Medulla oblongata (tissue), 1 donor: ENCODE measurements at regions not wholly inside any gene's neighbourhood (a gene's known extent, or its start where the extent isn't known, plus 50 kb on each side); places are given as distances from the start of the nearest gene placed in this dataset.

Source experiments
- DNase-seq: peaks from one replicate; pipeline ENCODE4 v3.0.0-alpha.2; 2015; ENCODE audit errors: extremely low spot score

- no peak for DNase-seq
Observed at GRCh38 chr1:221101807-221102605, 222.8 kb downstream of the HLX start.

- no peak for DNase-seq
Observed at GRCh38 chr1:221104596-221104995, 225.4 kb downstream of the HLX start.

- DNase-seq = no peak
Observed at GRCh38 chr1:221105578-221105977, 226.3 kb downstream of the HLX start.

GRCh38 chr1:221106616-221107015, 227.4 kb downstream of the HLX start:
- DNase-seq = no peak

- no peak for DNase-seq
Observed at GRCh38 chr1:221109930-221110329, 230.7 kb downstream of the HLX start.

GRCh38 chr1:221117133-221117532, 237.9 kb downstream of the HLX start:
- DNase-seq = no peak

GRCh38 chr1:221117548-221117951, 238.3 kb downstream of the HLX start:
- DNase-seq = peak; percentile 15

GRCh38 chr1:221118176-221118937, 239.1 kb downstream of the HLX start:
- DNase-seq = no peak

GRCh38 chr1:221118938-221119320, 239.7 kb downstream of the HLX start:
- DNase-seq = no peak

- DNase-seq = no peak
Observed at GRCh38 chr1:221122501-221122900, 243.3 kb downstream of the HLX start.

GRCh38 chr1:221125976-221126375, 246.7 kb downstream of the HLX start:
- DNase-seq = no peak

- DNase-seq = no peak
Observed at GRCh38 chr1:221137666-221138065, 258.4 kb downstream of the HLX start.

GRCh38 chr1:221138516-221138915, 259.3 kb downstream of the HLX start:
- no peak for DNase-seq

- DNase-seq = no peak
Observed at GRCh38 chr1:221139991-221140390, 260.7 kb downstream of the HLX start.

- no peak for DNase-seq
Observed at GRCh38 chr1:221141096-221141495, 261.9 kb downstream of the HLX start.

GRCh38 chr1:221141606-221142285, 262.5 kb downstream of the HLX start:
- no peak for DNase-seq

- no peak for DNase-seq
Observed at GRCh38 chr1:221148660-221149059, 269.4 kb downstream of the HLX start.

- DNase-seq = no peak
Observed at GRCh38 chr1:221149111-221149510, 269.9 kb downstream of the HLX start.

GRCh38 chr1:221149555-221150075, 270.4 kb downstream of the HLX start:
- no peak for DNase-seq

GRCh38 chr1:221150996-221151395, 271.8 kb downstream of the HLX start:
- no peak for DNase-seq

- no peak for DNase-seq
Observed at GRCh38 chr1:221154932-221155331, 275.7 kb downstream of the HLX start.

GRCh38 chr1:221157026-221157761, 278.0 kb downstream of the HLX start:
- DNase-seq = no peak
